GM12892 (cell line): ENCODE measurements at regions not wholly inside any gene's neighbourhood (a gene's known extent, or its start where the extent isn't known, plus 50 kb on each side); places are given as distances from the start of the nearest gene placed in this dataset.

Source experiments
- POLR2A ChIP-seq: IDR thresholded peaks from 2 replicates; pipeline ENCODE4 v1.6.1; 2011; ENCODE audit warnings: low read depth, low read length, control low read depth
- POLR2AphosphoS5 ChIP-seq: IDR thresholded peaks from 2 replicates; pipeline ENCODE4 v1.6.1; 2011; ENCODE audit warnings: low read depth, low read length, control low read depth
- TAF1 ChIP-seq: IDR thresholded peaks from 2 replicates; pipeline ENCODE4 v1.6.1; 2011; ENCODE audit warnings: low read depth, mild to moderate bottlenecking, control low read depth, low read length, borderline replicate concordance

- no peak for TF ChIP-seq POLR2A
- TF ChIP-seq POLR2AphosphoS5: no peak
- no peak for TF ChIP-seq TAF1
Observed at GRCh38 chr5:2282034-2282690, 399.4 kb upstream of the IRX4 start.
